Natural killer cell treated with Interleukin-12 subunit alpha and Interleukin-12 subunit beta and Interleukin-15 and Interleukin-18, amount 100 ng/mL, for 72 hours (primary cell): ENCODE measurements at regions not wholly inside any gene's neighbourhood (a gene's known extent, or its start where the extent isn't known, plus 50 kb on each side); places are given as distances from the start of the nearest gene placed in this dataset.

Source experiments
- ATAC-seq, 2 donors: fragments of 150-1000 bp; cut with Tn5 transposase in 1 of 2; sonication (Bioruptor Pico), chemical (Tn5 transposase) in 1 of 2; 2 replicates each; pipeline ENCODE4 v1.10.0; 2021
- DNase-seq: peaks from one replicate; pipeline ENCODE4 v3.0.0; 2022; ENCODE audit warnings: low spot score
- H3K27ac Mint-ChIP-seq, 2 donors: 1 replicate in 1 of 2; 2 replicates in 1 of 2; pipeline ENCODE4 v1.8.0; 2022; ENCODE audit warnings: mixed read lengths in 2 of 2, mild to moderate bottlenecking in 1 of 2, moderate library complexity in 1 of 2
- H3K27me3 Mint-ChIP-seq, 2 donors: 1 replicate in 1 of 2; 2 replicates in 1 of 2; pipeline ENCODE4 v1.8.0; 2022; ENCODE audit warnings: mixed read lengths in 2 of 2
- H3K36me3 Mint-ChIP-seq: one replicate; pipeline ENCODE4 v1.8.0; 2022; ENCODE audit warnings: mixed read lengths
- H3K4me1 Mint-ChIP-seq, 2 donors: 1 replicate in 1 of 2; 2 replicates in 1 of 2; pipeline ENCODE4 v1.8.0; 2022; ENCODE audit warnings: low read depth in 2 of 2, mixed read lengths in 2 of 2, mild to moderate bottlenecking in 1 of 2
- H3K4me3 Mint-ChIP-seq: one replicate; pipeline ENCODE4 v1.8.0; 2022; ENCODE audit warnings: mixed read lengths
- H3K9me3 Mint-ChIP-seq: 2 replicates; pipeline ENCODE4 v1.8.0; 2022; ENCODE audit warnings: mixed read lengths

GRCh38 chr19:30890033-30890432 lies 459.2 kb downstream of the TSHZ3 start:
- ATAC-seq (no peak), DNase-seq (no peak)
- Mint-ChIP-seq H3K9me3 (no peaks in the 10 kb centered on the region), H3K4me3 (no peak overlapping the region), H3K27ac (no peak overlapping the region), H3K36me3 (no peaks in the 10 kb centered on the region), H3K27me3 (peaks cover 9 to 11% of the 10 kb centered on the region in 2 donors), H3K4me1 (peaks cover 0 to 7% of the 10 kb centered on the region in 2 donors)

GRCh38 chr19:30888937-30889336 lies 460.3 kb downstream of the TSHZ3 start:
- no peak for DNase-seq
- peaks cover 9 to 11% of the 10 kb centered on the region in 2 donors for H3K27me3 Mint-ChIP-seq
- H3K4me3 Mint-ChIP-seq, result no peak overlapping the region
- H3K27ac Mint-ChIP-seq, result no peak overlapping the region
- H3K36me3 Mint-ChIP-seq, result no peaks in the 10 kb centered on the region
- H3K4me1 Mint-ChIP-seq, result peaks cover 0 to 3% of the 10 kb centered on the region in 2 donors
- H3K9me3 Mint-ChIP-seq, result no peaks in the 10 kb centered on the region
- no peak for ATAC-seq

- ATAC-seq (no peak), DNase-seq (no peak)
- Mint-ChIP-seq H3K4me1 (no peaks in the 10 kb centered on the region), H3K27me3 (peaks cover 8 to 9% of the 10 kb centered on the region in 2 donors), H3K9me3 (no peaks in the 10 kb centered on the region), H3K4me3 (no peak overlapping the region), H3K27ac (no peak overlapping the region), H3K36me3 (no peaks in the 10 kb centered on the region)
Observed at GRCh38 chr19:30887042-30887441, 462.2 kb downstream of the TSHZ3 start.

- no peaks in the 10 kb centered on the region for H3K4me1 Mint-ChIP-seq
- H3K27me3 Mint-ChIP-seq, result peaks cover 6 to 9% of the 10 kb centered on the region in 2 donors
- ATAC-seq, result no peak
- no peak overlapping the region for H3K27ac Mint-ChIP-seq
- H3K36me3 Mint-ChIP-seq, result no peaks in the 10 kb centered on the region
- DNase-seq, result no peak
- no peak overlapping the region for H3K4me3 Mint-ChIP-seq
- H3K9me3 Mint-ChIP-seq, result no peaks in the 10 kb centered on the region
Observed at GRCh38 chr19:30886222-30886621, 463.0 kb downstream of the TSHZ3 start.

- Mint-ChIP-seq H3K4me3 (no peak overlapping the region), H3K27ac (no peak overlapping the region), H3K36me3 (no peaks in the 10 kb centered on the region), H3K9me3 (no peaks in the 10 kb centered on the region), H3K4me1 (peaks cover 0 to 2% of the 10 kb centered on the region in 2 donors), H3K27me3 (peaks cover under 1 to 6% of the 10 kb centered on the region in 2 donors)
- ATAC-seq (peak in 1 of 2 donors; percentile 41), DNase-seq (no peak)
Observed at GRCh38 chr19:30884146-30884812, 465.0 kb downstream of the TSHZ3 start.

- DNase-seq (no peak), ATAC-seq (no peak)
- Mint-ChIP-seq H3K27me3 (peaks cover 0 to 2% of the 10 kb centered on the region in 2 donors), H3K27ac (no peak overlapping the region), H3K36me3 (no peaks in the 10 kb centered on the region), H3K4me3 (no peak overlapping the region), H3K9me3 (no peaks in the 10 kb centered on the region), H3K4me1 (peaks cover 0 to 2% of the 10 kb centered on the region in 2 donors)
Observed at GRCh38 chr19:30883071-30883470, 466.2 kb downstream of the TSHZ3 start.

GRCh38 chr19:30882411-30883005 lies 466.7 kb downstream of the TSHZ3 start:
- DNase-seq (no peak), ATAC-seq (no peak)

GRCh38 chr19:30881930-30882329 lies 467.3 kb downstream of the TSHZ3 start:
- peaks cover 0 to 6% of the 10 kb centered on the region in 2 donors for H3K27me3 Mint-ChIP-seq
- peaks cover 0 to 2% of the 10 kb centered on the region in 2 donors for H3K4me1 Mint-ChIP-seq
- no peak overlapping the region for H3K4me3 Mint-ChIP-seq
- no peak overlapping the region for H3K27ac Mint-ChIP-seq
- no peaks in the 10 kb centered on the region for H3K36me3 Mint-ChIP-seq
- DNase-seq, result no peak
- H3K9me3 Mint-ChIP-seq, result no peaks in the 10 kb centered on the region
- ATAC-seq, result no peak

More at GRCh38 chr19:30882411-30883005, 466.7 kb downstream of the TSHZ3 start:
- Mint-ChIP-seq H3K4me3 (no peak overlapping the region), H3K27me3 (peaks cover 0 to 4% of the 10 kb centered on the region in 2 donors), H3K36me3 (no peaks in the 10 kb centered on the region), H3K9me3 (no peaks in the 10 kb centered on the region), H3K4me1 (peaks cover 0 to 2% of the 10 kb centered on the region in 2 donors), H3K27ac (no peak overlapping the region)

GRCh38 chr19:30881281-30881680 lies 468.0 kb downstream of the TSHZ3 start:
- no peak overlapping the region for H3K4me3 Mint-ChIP-seq
- H3K27ac Mint-ChIP-seq, result no peak overlapping the region
- no peak for DNase-seq
- no peaks in the 10 kb centered on the region for H3K9me3 Mint-ChIP-seq
- no peaks in the 10 kb centered on the region for H3K36me3 Mint-ChIP-seq
- H3K4me1 Mint-ChIP-seq, result peaks cover 0 to 2% of the 10 kb centered on the region in 2 donors
- ATAC-seq, result no peak
- H3K27me3 Mint-ChIP-seq, result peaks cover 0 to 6% of the 10 kb centered on the region in 2 donors

- H3K36me3 Mint-ChIP-seq, result no peaks in the 10 kb centered on the region
- no peak overlapping the region for H3K4me3 Mint-ChIP-seq
- ATAC-seq, result no peak
- H3K27ac Mint-ChIP-seq, result no peak overlapping the region
- H3K27me3 Mint-ChIP-seq, result peaks cover 0 to 6% of the 10 kb centered on the region in 2 donors
- no peaks in the 10 kb centered on the region for H3K9me3 Mint-ChIP-seq
- H3K4me1 Mint-ChIP-seq, result peaks cover 0 to 2% of the 10 kb centered on the region in 2 donors
- DNase-seq, result no peak
Observed at GRCh38 chr19:30880551-30880950, 468.7 kb downstream of the TSHZ3 start.

- H3K4me1 Mint-ChIP-seq, result peaks cover 0 to 2% of the 10 kb centered on the region in 2 donors
- H3K4me3 Mint-ChIP-seq, result no peak overlapping the region
- DNase-seq (no peak), ATAC-seq (no peak)
- H3K36me3 Mint-ChIP-seq, result no peaks in the 10 kb centered on the region
- peaks cover 0 to 6% of the 10 kb centered on the region in 2 donors for H3K27me3 Mint-ChIP-seq
- no peak overlapping the region for H3K27ac Mint-ChIP-seq
- no peaks in the 10 kb centered on the region for H3K9me3 Mint-ChIP-seq
Observed at GRCh38 chr19:30880151-30880550, 469.1 kb downstream of the TSHZ3 start.

- Mint-ChIP-seq H3K4me1 (peaks cover 0 to 2% of the 10 kb centered on the region in 2 donors), H3K27me3 (peaks cover 0 to 6% of the 10 kb centered on the region in 2 donors), H3K4me3 (no peak overlapping the region), H3K36me3 (no peaks in the 10 kb centered on the region), H3K9me3 (no peaks in the 10 kb centered on the region), H3K27ac (no peak overlapping the region)
- ATAC-seq (no peak), DNase-seq (no peak)
Observed at GRCh38 chr19:30879736-30880135, 469.5 kb downstream of the TSHZ3 start.

GRCh38 chr19:30879225-30879624 lies 470.0 kb downstream of the TSHZ3 start:
- no peak for ATAC-seq

GRCh38 chr19:30878495-30878894 lies 470.7 kb downstream of the TSHZ3 start:
- Mint-ChIP-seq H3K27ac (peak overlapping the region in 1 of 2 donors; percentile 18), H3K9me3 (no peaks in the 10 kb centered on the region), H3K4me1 (peaks cover 0 to 2% of the 10 kb centered on the region in 2 donors), H3K36me3 (no peaks in the 10 kb centered on the region), H3K27me3 (peaks cover 0 to 6% of the 10 kb centered on the region in 2 donors), H3K4me3 (no peak overlapping the region)
- ATAC-seq (peak in 1 of 2 donors; percentile 33), DNase-seq (no peak)

More at GRCh38 chr19:30879225-30879624, 470.0 kb downstream of the TSHZ3 start:
- H3K9me3 Mint-ChIP-seq, result no peaks in the 10 kb centered on the region
- no peak overlapping the region for H3K27ac Mint-ChIP-seq
- peaks cover 0 to 6% of the 10 kb centered on the region in 2 donors for H3K27me3 Mint-ChIP-seq
- no peak for DNase-seq
- no peak overlapping the region for H3K4me3 Mint-ChIP-seq
- no peaks in the 10 kb centered on the region for H3K36me3 Mint-ChIP-seq
- peaks cover 0 to 2% of the 10 kb centered on the region in 2 donors for H3K4me1 Mint-ChIP-seq
